ENCODE measurements at regions not wholly inside any gene's neighbourhood (a gene's known extent, or its start where the extent isn't known, plus 50 kb on each side); places are given as distances from the start of the nearest gene placed in this dataset.
A peak's percentile ranks its signal among the peaks of the same experiment; 100 is the strongest.

- no peak for DNase-seq (ENCODE audit: low read depth)
Measured at GRCh38 chr10:29925771-29926692, 133.4 kb downstream of the JCAD start.

- no peak for DNase-seq (ENCODE audit: low read depth)
Measured at GRCh38 chr10:29924436-29924835, 134.9 kb downstream of the JCAD start.

GRCh38 chr10:29923416-29923965, 135.9 kb downstream of the JCAD start:
- DNase-seq (ENCODE audit: low read depth) = no peak

- DNase-seq (ENCODE audit: low read depth) = no peak
Measured at GRCh38 chr10:29922892-29923291, 136.5 kb downstream of the JCAD start.

- no peak for DNase-seq (ENCODE audit: low read depth)
Measured at GRCh38 chr10:29922226-29922625, 137.2 kb downstream of the JCAD start.

GRCh38 chr10:29921071-29921446, 138.3 kb downstream of the JCAD start:
- DNase-seq (ENCODE audit: low read depth) = no peak

GRCh38 chr10:29920408-29921070, 138.8 kb downstream of the JCAD start:
- DNase-seq (ENCODE audit: low read depth) = no peak

- DNase-seq (ENCODE audit: low read depth) = no peak
Measured at GRCh38 chr10:29918623-29919400, 140.6 kb downstream of the JCAD start.

- no peak for DNase-seq (ENCODE audit: low read depth)
Measured at GRCh38 chr10:29917311-29917710, 142.1 kb downstream of the JCAD start.

- no peak for DNase-seq (ENCODE audit: low read depth)
Measured at GRCh38 chr10:29916669-29917068, 142.7 kb downstream of the JCAD start.

- DNase-seq (ENCODE audit: low read depth) = no peak
Measured at GRCh38 chr10:29914986-29915785, 144.2 kb downstream of the JCAD start.

- DNase-seq (ENCODE audit: low read depth) = no peak
Measured at GRCh38 chr10:29908962-29909361, 150.4 kb downstream of the JCAD start.

- no peak for DNase-seq (ENCODE audit: low read depth)
Measured at GRCh38 chr10:29900865-29901264, 158.5 kb downstream of the JCAD start.

- DNase-seq (ENCODE audit: low read depth) = no peak
Measured at GRCh38 chr10:29897999-29898716, 161.2 kb downstream of the JCAD start.

- no peak for DNase-seq (ENCODE audit: low read depth)
Measured at GRCh38 chr10:29897430-29897829, 162.0 kb downstream of the JCAD start.

GRCh38 chr10:29896053-29896452, 163.3 kb downstream of the JCAD start:
- no peak for DNase-seq (ENCODE audit: low read depth)

- peak; percentile 58 for DNase-seq (ENCODE audit: low read depth)
Measured at GRCh38 chr10:29895456-29895855, 163.9 kb downstream of the JCAD start.

- DNase-seq (ENCODE audit: low read depth) = no peak
Measured at GRCh38 chr10:29888321-29888720, 171.1 kb downstream of the JCAD start.

- no peak for DNase-seq (ENCODE audit: low read depth)
Measured at GRCh38 chr10:29886299-29886698, 173.1 kb downstream of the JCAD start.

- no peak for DNase-seq (ENCODE audit: low read depth)
Measured at GRCh38 chr10:29883231-29883630, 176.2 kb downstream of the JCAD start.

- DNase-seq (ENCODE audit: low read depth) = no peak
Measured at GRCh38 chr10:29882766-29883165, 176.6 kb downstream of the JCAD start.
